ENCODE measurements at regions not wholly inside any gene's neighbourhood (a gene's known extent, or its start where the extent isn't known, plus 50 kb on each side); places are given as distances from the start of the nearest gene placed in this dataset.
A peak's percentile ranks its signal among the peaks of the same experiment; 100 is the strongest.
"Not testable (repeated sequence)": the region's sequence is repeated elsewhere in the genome, so short reads cannot be mapped to it uniquely, and the experiment has no call there.

- peak in 1 of 2 donors; percentile 16 for DNase-seq (ENCODE audit: low read depth in 2 of 2)
Measured at GRCh38 chrX:120753413-120754251, 122.0 kb downstream of the CT47B1 start.

- no peak for DNase-seq (ENCODE audit: low read depth in 2 of 2)
Measured at GRCh38 chrX:120752431-120753082, 122.7 kb upstream of the C1GALT1C1 start.

GRCh38 chrX:120751683-120752082 is 121.8 kb upstream of the C1GALT1C1 start:
- no peak for DNase-seq (ENCODE audit: low read depth in 2 of 2)

GRCh38 chrX:120750381-120750780 is 120.5 kb upstream of the C1GALT1C1 start:
- no peak for DNase-seq (ENCODE audit: low read depth in 2 of 2)

- no peak for DNase-seq (ENCODE audit: low read depth in 2 of 2)
Measured at GRCh38 chrX:120749141-120749846, 119.4 kb upstream of the C1GALT1C1 start.

- no peak for DNase-seq (ENCODE audit: low read depth in 2 of 2)
Measured at GRCh38 chrX:120746153-120746552, 116.3 kb upstream of the C1GALT1C1 start.

- DNase-seq (ENCODE audit: low read depth in 2 of 2) = no peak
Measured at GRCh38 chrX:120742946-120743665, 113.3 kb upstream of the C1GALT1C1 start.

GRCh38 chrX:120741452-120741851 is 111.6 kb upstream of the C1GALT1C1 start:
- DNase-seq (ENCODE audit: low read depth in 2 of 2) = no peak

GRCh38 chrX:120740072-120740471 is 110.2 kb upstream of the C1GALT1C1 start:
- no peak for DNase-seq (ENCODE audit: low read depth in 2 of 2)

GRCh38 chrX:120739300-120739699 is 109.4 kb upstream of the C1GALT1C1 start:
- no peak for DNase-seq (ENCODE audit: low read depth in 2 of 2)

GRCh38 chrX:120736989-120737388 is 107.1 kb upstream of the C1GALT1C1 start:
- DNase-seq (ENCODE audit: low read depth in 2 of 2) = no peak

GRCh38 chrX:120735966-120736365 is 106.1 kb upstream of the C1GALT1C1 start:
- DNase-seq (ENCODE audit: low read depth in 2 of 2) = no peak

- no peak for DNase-seq (ENCODE audit: low read depth in 2 of 2)
Measured at GRCh38 chrX:120732879-120733278, 103.0 kb upstream of the C1GALT1C1 start.

GRCh38 chrX:120732461-120732860 is 102.6 kb upstream of the C1GALT1C1 start:
- DNase-seq (ENCODE audit: low read depth in 2 of 2) = no peak

- DNase-seq (ENCODE audit: low read depth in 2 of 2) = no peak
Measured at GRCh38 chrX:120731386-120731785, 101.5 kb upstream of the C1GALT1C1 start.

- not testable (repeated sequence) for DNase-seq (ENCODE audit: low read depth in 2 of 2)
Measured at GRCh38 chrX:120729506-120730255, 99.8 kb upstream of the C1GALT1C1 start.

- no peak for DNase-seq (ENCODE audit: low read depth in 2 of 2)
Measured at GRCh38 chrX:120727911-120728310, 98.1 kb upstream of the C1GALT1C1 start.

- DNase-seq (ENCODE audit: low read depth in 2 of 2) = no peak
Measured at GRCh38 chrX:120727452-120727851, 97.6 kb upstream of the C1GALT1C1 start.

- DNase-seq (ENCODE audit: low read depth in 2 of 2) = no peak
Measured at GRCh38 chrX:120726294-120726693, 96.4 kb upstream of the C1GALT1C1 start.

GRCh38 chrX:120725874-120726273 is 96.0 kb upstream of the C1GALT1C1 start:
- no peak for DNase-seq (ENCODE audit: low read depth in 2 of 2)

GRCh38 chrX:120719622-120720021 is 89.8 kb upstream of the C1GALT1C1 start:
- DNase-seq (ENCODE audit: low read depth in 2 of 2) = no peak
